ENCODE measurements at regions not wholly inside any gene's neighbourhood (a gene's known extent, or its start where the extent isn't known, plus 50 kb on each side); places are given as distances from the start of the nearest gene placed in this dataset.

DNA sequence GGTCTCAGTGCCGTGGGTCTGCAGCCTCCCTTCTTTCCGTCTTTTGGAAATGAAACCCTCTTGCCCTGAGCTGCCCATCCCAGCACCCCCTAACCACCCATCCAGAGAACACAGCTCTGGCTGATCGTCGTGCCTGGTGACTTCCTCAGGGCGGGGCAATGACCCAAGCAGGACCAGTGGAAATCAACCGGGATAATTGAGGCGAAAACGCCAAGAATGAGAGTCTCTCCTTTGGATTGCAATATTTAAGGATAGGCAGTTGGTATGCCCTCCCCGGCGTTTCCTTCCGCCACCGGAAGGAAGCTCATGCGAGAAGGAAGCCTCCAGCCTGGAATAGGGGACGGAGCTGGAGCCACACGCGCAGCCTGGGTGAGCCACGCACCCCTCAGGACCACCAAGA, 73.7 kb upstream of the PFKP start:
- POLR2A ChIA-PET = no interaction called here
- TF ChIP-seq ZNF384 (IDR thresholded peaks at IDR 0.05) = no peak
- TF ChIP-seq FOXA1 (IDR thresholded peaks at IDR 0.05) = no peak
- TF ChIP-seq FOXK2 (IDR thresholded peaks at IDR 0.05) = no peak
- no peak for TF ChIP-seq LEF1 (IDR thresholded peaks at IDR 0.05; ENCODE audit: borderline replicate concordance)
- no peak for TF ChIP-seq PKNOX1 (IDR thresholded peaks at IDR 0.05)
- TF ChIP-seq BHLHE40 (IDR thresholded peaks at IDR 0.05; ENCODE audit: borderline replicate concordance) = no peak
- TF ChIP-seq SP1 (IDR thresholded peaks at IDR 0.05) = no peak
- TF ChIP-seq FOXM1 (IDR thresholded peaks at IDR 0.05; ENCODE audit: borderline replicate concordance) = no peak
- no peak for TF ChIP-seq ELF4 (IDR thresholded peaks at IDR 0.05)
- TF ChIP-seq CTBP1 (IDR thresholded peaks at IDR 0.05; ENCODE audit: borderline replicate concordance) = no peak
- no peak for TF ChIP-seq TARDBP (IDR thresholded peaks at IDR 0.05)
- TF ChIP-seq ARNT (IDR thresholded peaks at IDR 0.05) = no peak
- no peak for TF ChIP-seq L3MBTL2 (conservative IDR thresholded peaks at IDR 0.05)
- TF ChIP-seq NFRKB (IDR thresholded peaks at IDR 0.05) = no peak
- no peak for TF ChIP-seq HDGF (IDR thresholded peaks at IDR 0.05; ENCODE audit: borderline replicate concordance)
- TF ChIP-seq SUZ12 (IDR thresholded peaks at IDR 0.05) = no peak
- CTCF ChIA-PET = no interaction called here
- no peak for DNase-seq (ENCODE audit: extremely low spot score)

- TF ChIP-seq HDGF (IDR thresholded peaks at IDR 0.05; ENCODE audit: borderline replicate concordance) = no peak
- no peak for TF ChIP-seq LEF1 (IDR thresholded peaks at IDR 0.05; ENCODE audit: borderline replicate concordance)
- no peak for TF ChIP-seq ARNT (IDR thresholded peaks at IDR 0.05)
- no peak for TF ChIP-seq PKNOX1 (IDR thresholded peaks at IDR 0.05)
- TF ChIP-seq TARDBP (IDR thresholded peaks at IDR 0.05) = no peak
- TF ChIP-seq L3MBTL2 (conservative IDR thresholded peaks at IDR 0.05) = no peak
- no peak for TF ChIP-seq SUZ12 (IDR thresholded peaks at IDR 0.05)
- TF ChIP-seq SP1 (IDR thresholded peaks at IDR 0.05) = no peak
- no peak for TF ChIP-seq FOXA1 (IDR thresholded peaks at IDR 0.05)
- no peak for TF ChIP-seq FOXK2 (IDR thresholded peaks at IDR 0.05)
- TF ChIP-seq NFRKB (IDR thresholded peaks at IDR 0.05) = no peak
- no peak for TF ChIP-seq ELF4 (IDR thresholded peaks at IDR 0.05)
- no peak for TF ChIP-seq FOXM1 (IDR thresholded peaks at IDR 0.05; ENCODE audit: borderline replicate concordance)
- TF ChIP-seq ZNF384 (IDR thresholded peaks at IDR 0.05) = no peak
- no peak for TF ChIP-seq CTBP1 (IDR thresholded peaks at IDR 0.05; ENCODE audit: borderline replicate concordance)
- no peak for TF ChIP-seq BHLHE40 (IDR thresholded peaks at IDR 0.05; ENCODE audit: borderline replicate concordance)
- no peak for DNase-seq (ENCODE audit: extremely low spot score)
- ChIA-PET POLR2A (no interaction called here), CTCF (no interaction called here)
These were observed 74.7 kb upstream of the PFKP start for GRCh38 chr10:2992401-2993198.

DNA sequence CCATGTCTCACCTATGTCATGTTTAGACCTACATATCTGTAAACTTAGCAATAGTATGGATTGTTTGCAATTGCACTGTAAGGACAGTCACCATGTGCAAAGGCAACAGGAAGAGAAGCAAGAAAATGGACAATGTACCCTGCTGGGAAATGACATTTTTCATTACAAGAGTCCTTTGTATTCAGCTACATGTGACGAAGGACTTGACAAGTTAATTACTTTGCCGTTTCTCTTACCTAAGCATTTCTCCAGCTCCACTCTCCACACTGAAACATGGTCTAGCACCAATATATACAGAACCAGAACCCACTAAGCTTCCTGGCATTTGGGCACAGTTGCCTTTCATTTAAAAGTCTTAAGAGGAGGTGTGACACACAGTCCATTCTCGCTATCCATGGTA, 76.6 kb upstream of the PFKP start:
- TF ChIP-seq FOXA1 (IDR thresholded peaks at IDR 0.05) = no peak
- TF ChIP-seq HDGF (IDR thresholded peaks at IDR 0.05; ENCODE audit: borderline replicate concordance) = no peak
- TF ChIP-seq TARDBP (IDR thresholded peaks at IDR 0.05) = no peak
- ChIA-PET POLR2A (no interaction called here), CTCF (no interaction called here)
- DNase-seq (ENCODE audit: extremely low spot score) = no peak

DNA sequence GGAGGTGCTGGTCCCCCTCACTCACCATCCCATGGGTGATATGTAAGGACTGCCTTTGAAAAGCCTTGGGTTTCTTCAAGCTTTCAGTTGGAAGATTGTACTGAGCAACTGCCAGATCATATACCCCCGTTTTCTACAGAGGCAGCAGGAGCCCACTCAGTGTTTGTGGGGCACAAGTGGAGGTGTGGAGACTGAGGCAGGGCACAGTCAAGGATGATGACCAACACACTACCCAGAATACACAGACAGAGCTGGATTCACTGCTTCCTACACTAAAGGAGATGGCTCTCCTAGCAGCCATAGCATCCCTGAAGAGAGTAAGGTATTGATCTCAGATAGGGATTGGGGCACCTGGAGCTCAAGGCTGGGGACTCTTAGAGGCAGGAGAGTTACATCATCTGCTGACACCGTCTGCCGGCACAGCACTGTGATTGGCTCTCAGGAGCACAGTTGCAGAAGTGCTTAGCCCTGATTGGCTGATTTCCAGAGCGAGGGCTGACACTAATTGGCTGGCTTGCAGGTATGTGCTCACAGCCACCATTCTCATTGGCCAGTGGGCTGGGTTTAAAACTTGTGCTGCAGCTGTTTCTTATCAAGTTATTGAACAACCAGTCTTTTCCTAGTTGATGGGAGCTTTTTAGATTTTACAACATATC, 77.9 kb upstream of the PFKP start:
- ChIA-PET CTCF (no interaction called here), POLR2A (no interaction called here)
- no peak for DNase-seq (ENCODE audit: extremely low spot score)
- TF ChIP-seq SP1 (IDR thresholded peaks at IDR 0.05) (no peak), FOXK2 (IDR thresholded peaks at IDR 0.05) (no peak), BHLHE40 (IDR thresholded peaks at IDR 0.05; ENCODE audit: borderline replicate concordance) (no peak), HDGF (IDR thresholded peaks at IDR 0.05; ENCODE audit: borderline replicate concordance) (no peak), TARDBP (IDR thresholded peaks at IDR 0.05) (no peak), ARNT (IDR thresholded peaks at IDR 0.05) (no peak), ELF4 (IDR thresholded peaks at IDR 0.05) (no peak), SUZ12 (IDR thresholded peaks at IDR 0.05) (no peak), FOXA1 (IDR thresholded peaks at IDR 0.05) (no peak), NFRKB (IDR thresholded peaks at IDR 0.05) (no peak), FOXM1 (IDR thresholded peaks at IDR 0.05; ENCODE audit: borderline replicate concordance) (no peak), ZNF384 (IDR thresholded peaks at IDR 0.05) (no peak)

DNA sequence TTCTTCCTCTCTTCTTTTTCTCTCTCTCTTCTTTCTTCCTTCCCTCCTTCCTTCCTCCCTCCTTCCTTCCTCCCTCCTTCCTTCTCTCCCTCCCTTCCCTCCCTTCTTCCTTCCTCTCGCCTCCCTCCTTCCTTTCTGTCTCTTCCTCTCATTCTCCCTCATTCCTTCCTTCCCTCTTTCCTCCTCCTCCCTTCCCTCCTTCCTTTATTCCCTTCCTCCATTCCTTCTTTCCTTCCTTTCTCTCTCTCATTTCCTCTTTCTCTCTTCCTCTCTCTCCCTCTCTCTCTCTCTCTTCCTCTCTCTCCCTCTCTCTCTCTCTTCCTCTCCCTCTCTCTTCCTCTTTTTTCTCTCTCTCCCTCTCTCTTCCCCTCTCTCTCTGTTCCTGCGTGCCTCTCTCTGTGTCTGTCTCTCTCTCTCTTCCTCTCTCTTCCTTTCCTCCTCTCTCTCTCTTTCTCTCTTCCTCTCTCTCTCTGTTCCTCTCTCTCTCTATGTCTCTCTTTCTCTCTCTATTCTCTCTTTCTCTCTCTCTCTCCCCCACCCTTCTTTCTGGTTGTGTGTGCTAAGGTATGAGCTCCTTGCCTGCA, 80.1 kb upstream of the PFKP start:
- POLR2A ChIA-PET = no interaction called here
- TF ChIP-seq ELF4 (IDR thresholded peaks at IDR 0.05) (no peak), SUZ12 (IDR thresholded peaks at IDR 0.05) (no peak)
- DNase-seq (ENCODE audit: extremely low spot score) = no peak
- CTCF ChIA-PET = no interaction called here

DNA sequence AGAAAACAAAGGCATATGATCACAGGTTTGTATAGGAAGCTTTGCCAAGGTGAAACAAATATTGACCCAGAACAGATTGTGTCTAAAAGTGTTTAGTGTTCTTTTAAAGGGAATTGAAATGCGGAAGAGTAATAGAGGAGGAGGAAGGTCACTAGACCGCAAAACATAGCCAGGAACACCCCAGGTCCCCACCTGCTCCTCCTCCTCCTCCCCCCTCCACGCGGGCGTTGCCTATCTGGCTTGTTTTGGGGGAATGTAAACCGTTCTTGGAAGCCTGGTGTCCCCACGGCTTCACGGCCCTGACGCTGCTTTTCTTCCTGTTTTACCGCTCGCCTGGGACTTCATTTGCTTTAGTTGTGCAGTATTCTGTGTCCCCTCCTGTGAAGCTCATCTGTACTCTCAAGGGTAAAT, 81.0 kb upstream of the PFKP start:
- ChIA-PET CTCF (no interaction called here), POLR2A (interaction anchor here (1.2 kb wide), 1 partner anchor 10 kb away, joined by 4 read pairs; no protein-coding TSS in a partner anchor)
- TF ChIP-seq SP1 (IDR thresholded peaks at IDR 0.05) = no peak
- TF ChIP-seq PKNOX1 (IDR thresholded peaks at IDR 0.05) = no peak
- no peak for TF ChIP-seq ZNF384 (IDR thresholded peaks at IDR 0.05)
- TF ChIP-seq ELF4 (IDR thresholded peaks at IDR 0.05) = no peak
- no peak for TF ChIP-seq BHLHE40 (IDR thresholded peaks at IDR 0.05; ENCODE audit: borderline replicate concordance)
- TF ChIP-seq CTBP1 (IDR thresholded peaks at IDR 0.05; ENCODE audit: borderline replicate concordance) = no peak
- TF ChIP-seq FOXK2 (IDR thresholded peaks at IDR 0.05) = no peak
- TF ChIP-seq TARDBP (IDR thresholded peaks at IDR 0.05) = no peak
- no peak for TF ChIP-seq NFRKB (IDR thresholded peaks at IDR 0.05)
- TF ChIP-seq LEF1 (IDR thresholded peaks at IDR 0.05; ENCODE audit: borderline replicate concordance) = no peak
- TF ChIP-seq SUZ12 (IDR thresholded peaks at IDR 0.05) = no peak
- no peak for TF ChIP-seq FOXM1 (IDR thresholded peaks at IDR 0.05; ENCODE audit: borderline replicate concordance)
- no peak for TF ChIP-seq ARNT (IDR thresholded peaks at IDR 0.05)
- TF ChIP-seq L3MBTL2 (conservative IDR thresholded peaks at IDR 0.05) = no peak
- no peak for TF ChIP-seq HDGF (IDR thresholded peaks at IDR 0.05; ENCODE audit: borderline replicate concordance)
- no peak for TF ChIP-seq FOXA1 (IDR thresholded peaks at IDR 0.05)
- DNase-seq (ENCODE audit: extremely low spot score) = no peak
